HG03095 (cell line): ENCODE measurements at regions not wholly inside any gene's neighbourhood (a gene's known extent, or its start where the extent isn't known, plus 50 kb on each side); places are given as distances from the start of the nearest gene placed in this dataset.
A peak's percentile ranks its signal among the peaks of the same experiment; 100 is the strongest.
"Not testable (repeated sequence)": the region's sequence is repeated elsewhere in the genome, so short reads cannot be mapped to it uniquely, and the experiment has no call there.

ENCODE experiments used
- ATAC-seq: cut with Tn5 transposase; IDR thresholded peaks from one replicate; pipeline ENCODE4 v1.9.1; 2021; ENCODE audit warnings: moderate library complexity; ENCODE audit not compliant: unreplicated experiment

GRCh38 chrX:124234348-124234747, 98.1 kb upstream of the TEX13D start:
- ATAC-seq = no peak

GRCh38 chrX:124238268-124238667, 94.2 kb upstream of the TEX13D start:
- no peak for ATAC-seq

- no peak for ATAC-seq
Observed at GRCh38 chrX:124239324-124239723, 93.1 kb upstream of the TEX13D start.

GRCh38 chrX:124239911-124240310, 92.5 kb upstream of the TEX13D start:
- peak; percentile 71 for ATAC-seq

- no peak for ATAC-seq
Observed at GRCh38 chrX:124240422-124240821, 92.0 kb upstream of the TEX13D start.

GRCh38 chrX:124242131-124242530, 90.3 kb upstream of the TEX13D start:
- no peak for ATAC-seq

- no peak for ATAC-seq
Observed at GRCh38 chrX:124249345-124249744, 83.1 kb upstream of the TEX13D start.

- ATAC-seq = no peak
Observed at GRCh38 chrX:124250835-124251437, 81.5 kb upstream of the TEX13D start.

- no peak for ATAC-seq
Observed at GRCh38 chrX:124254611-124255010, 77.8 kb upstream of the TEX13D start.

GRCh38 chrX:124256216-124256615, 76.2 kb upstream of the TEX13D start:
- ATAC-seq = no peak

GRCh38 chrX:124256629-124257380, 75.7 kb upstream of the TEX13D start:
- ATAC-seq = no peak

GRCh38 chrX:124257924-124258702, 74.3 kb upstream of the TEX13D start:
- no peak for ATAC-seq

- ATAC-seq = no peak
Observed at GRCh38 chrX:124260845-124261244, 71.6 kb upstream of the TEX13D start.

- ATAC-seq = no peak
Observed at GRCh38 chrX:124263743-124264142, 68.7 kb upstream of the TEX13D start.

GRCh38 chrX:124268099-124268498, 64.4 kb upstream of the TEX13D start:
- ATAC-seq = no peak

GRCh38 chrX:124269881-124270280, 62.6 kb upstream of the TEX13D start:
- ATAC-seq = no peak

GRCh38 chrX:124271599-124271998, 60.9 kb upstream of the TEX13D start:
- ATAC-seq = not testable (repeated sequence)

GRCh38 chrX:124272370-124272982, 60.0 kb upstream of the TEX13D start:
- ATAC-seq = no peak

- no peak for ATAC-seq
Observed at GRCh38 chrX:124274438-124275181, 57.9 kb upstream of the TEX13D start.

GRCh38 chrX:124275182-124275894, 57.1 kb upstream of the TEX13D start:
- no peak for ATAC-seq
